Gastroesophageal sphincter (tissue), 4 donors: ENCODE measurements at regions not wholly inside any gene's neighbourhood (a gene's known extent, or its start where the extent isn't known, plus 50 kb on each side); places are given as distances from the start of the nearest gene placed in this dataset.

Source experiments
- ATAC-seq: fragments of 150-250 bp; one replicate; pipeline ENCODE4 v1.9.1; 2016; ENCODE audit warnings: mild to moderate bottlenecking, moderate library complexity
- H3K27ac ChIP-seq, 4 donors: fragments of 200-600 bp; sonication (generic) in 3 of 4; 1 replicate in 3 of 4; 2 replicates in 1 of 4; pipeline ENCODE4 v1.5.1; 2016 to 2019
- H3K27me3 ChIP-seq: fragments of 200-600 bp; sonication (generic); one replicate; pipeline ENCODE4 v1.5.1; 2019
- H3K36me3 ChIP-seq, 2 donors: fragments of 200-600 bp; sonication (generic); one replicate each; pipeline ENCODE4 v1.5.1; 2019; ENCODE audit warnings: control low read depth in 1 of 2
- H3K4me1 ChIP-seq, 3 donors: fragments of 200-600 bp; sonication (generic); 1 replicate in 2 of 3; 2 replicates in 1 of 3; pipeline ENCODE4 v1.5.1; 2016 to 2019; ENCODE audit warnings: control low read depth in 2 of 3
- H3K4me3 ChIP-seq, 2 donors: fragments of 200-600 bp; sonication (generic); one replicate each; pipeline ENCODE4 v1.5.1; 2019; ENCODE audit warnings: mild to moderate bottlenecking in 1 of 2, moderate library complexity in 1 of 2
- H3K9me3 ChIP-seq, 3 donors: fragments of 200-600 bp; sonication (generic); one replicate each; pipeline ENCODE4 v1.5.1; 2017 to 2019; ENCODE audit warnings: control low read depth in 2 of 3
- CTCF ChIP-seq, 4 experiments: fragments of 200-600 bp in 2 of 4; fragments of 450-650 bp in 2 of 4; sonication (generic) in 1 of 4; IDR thresholded peaks; one replicate each; pipeline ENCODE4 v1.5.1; 2017 to 2019; ENCODE audit warnings: antibody characterized with exemption in 4 of 4, mild to moderate bottlenecking in 2 of 4, moderate library complexity in 2 of 4
- EP300 ChIP-seq: sonication (generic); formaldehyde crosslinking; IDR thresholded peaks from one replicate; pipeline ENCODE4 v1.6.1; 2017; ENCODE audit warnings: antibody characterized with exemption, mild to moderate bottlenecking
- POLR2A ChIP-seq, 2 donors: fragments of 450-650 bp; IDR thresholded peaks; one replicate each; pipeline ENCODE4 v1.6.1; 2017; ENCODE audit warnings: antibody characterized with exemption in 2 of 2, mild to moderate bottlenecking in 2 of 2, moderate library complexity in 1 of 2
- POLR2AphosphoS5 ChIP-seq: sonication (generic); formaldehyde crosslinking; IDR thresholded peaks from one replicate; pipeline ENCODE4 v1.6.1; 2017; ENCODE audit warnings: antibody characterized with exemption
- WGBS, 2 donors: methylation state at CpG; one replicate each; pipeline ENCODE4 v1.1.5; 2018; ENCODE audit warnings: low coverage in 1 of 2; 5-methylcytosine and 5-hydroxymethylcytosine counted together

GRCh38 chr6:71395731-71396409 is 107.3 kb downstream of the OGFRL1 start:
- H3K27ac ChIP-seq: peak overlapping the region in 3 of 4 donors; percentile 39 to 70 (median 51)
- WGBS, 2 donors: 50 to 60% methylated on average over 3 of the region's 3 CpGs
- TF ChIP-seq EP300 (no peak), POLR2A (IDR thresholded peaks at IDR 0.05) (no peak), POLR2AphosphoS5 (no peak), CTCF (IDR thresholded peaks at IDR 0.05) (no peak)

GRCh38 chr6:71396410-71396801 is 107.8 kb downstream of the OGFRL1 start:
- Histone ChIP-seq H3K9me3 (no peaks in the 10 kb centered on the region), H3K4me1 (peaks cover 18 to 72% (median 24%) of the 10 kb centered on the region in 3 donors), H3K27me3 (no peaks in the 10 kb centered on the region), H3K27ac (peak overlapping the region in 3 of 4 donors; percentile 18 to 70 (median 39)), H3K4me3 (no peak overlapping the region), H3K36me3 (peaks cover 0 to 9% of the 10 kb centered on the region in 2 donors)
- no peak for ATAC-seq
- 75 to 84% methylated on average over 2 of the region's 2 CpGs for WGBS, 2 donors
- TF ChIP-seq POLR2A (IDR thresholded peaks at IDR 0.05) (no peak), CTCF (IDR thresholded peaks at IDR 0.05) (no peak), POLR2AphosphoS5 (no peak), EP300 (no peak)

More at GRCh38 chr6:71395731-71396409, 107.3 kb downstream of the OGFRL1 start:
- H3K4me3 ChIP-seq: no peak overlapping the region
- H3K27me3 ChIP-seq: no peaks in the 10 kb centered on the region
- ATAC-seq: no peak
- H3K9me3 ChIP-seq: no peaks in the 10 kb centered on the region
- H3K4me1 ChIP-seq: peaks cover 18 to 72% (median 24%) of the 10 kb centered on the region in 3 donors
- peaks cover 0 to 9% of the 10 kb centered on the region in 2 donors for H3K36me3 ChIP-seq

GRCh38 chr6:71399279-71399678 is 110.7 kb downstream of the OGFRL1 start:
- H3K4me3 ChIP-seq: no peak overlapping the region
- no peaks in the 10 kb centered on the region for H3K27me3 ChIP-seq
- 60 to 71% methylated on average over 2 of the region's 2 CpGs for WGBS, 2 donors
- no peak for TF ChIP-seq POLR2AphosphoS5
- TF ChIP-seq POLR2A (IDR thresholded peaks at IDR 0.05): no peak
- no peak for TF ChIP-seq CTCF (IDR thresholded peaks at IDR 0.05)
- no peak for TF ChIP-seq EP300
- H3K27ac ChIP-seq: no peak overlapping the region
- ATAC-seq: no peak
- H3K36me3 ChIP-seq: peaks cover 0 to 9% of the 10 kb centered on the region in 2 donors
- no peaks in the 10 kb centered on the region for H3K9me3 ChIP-seq
- peaks cover 6 to 77% (median 16%) of the 10 kb centered on the region in 3 donors for H3K4me1 ChIP-seq

- no peak for ATAC-seq
- Histone ChIP-seq H3K27me3 (no peaks in the 10 kb centered on the region), H3K4me3 (no peak overlapping the region), H3K4me1 (peaks cover 3 to 77% (median 10%) of the 10 kb centered on the region in 3 donors), H3K27ac (peak overlapping the region in 2 of 4 donors; percentile 6 to 24), H3K36me3 (peaks cover 0 to 9% of the 10 kb centered on the region in 2 donors), H3K9me3 (no peaks in the 10 kb centered on the region)
- TF ChIP-seq CTCF (IDR thresholded peaks at IDR 0.05): no peak
- TF ChIP-seq POLR2AphosphoS5: no peak
These were observed 112.2 kb downstream of the OGFRL1 start for GRCh38 chr6:71400852-71401251.

GRCh38 chr6:71402096-71402495 is 113.5 kb downstream of the OGFRL1 start:
- Histone ChIP-seq H3K4me3 (no peak overlapping the region), H3K9me3 (no peaks in the 10 kb centered on the region), H3K27me3 (no peaks in the 10 kb centered on the region), H3K27ac (peak overlapping the region in 1 of 4 donors; percentile 28), H3K4me1 (peaks cover 3 to 74% (median 4%) of the 10 kb centered on the region in 3 donors), H3K36me3 (peaks cover 0 to 14% of the 10 kb centered on the region in 2 donors)
- no peak for TF ChIP-seq EP300
- no peak for TF ChIP-seq CTCF (IDR thresholded peaks at IDR 0.05)
- TF ChIP-seq POLR2A (IDR thresholded peaks at IDR 0.05): no peak
- TF ChIP-seq POLR2AphosphoS5: no peak
- 86 to 91% methylated on average over 3 of the region's 3 CpGs for WGBS, 2 donors
- ATAC-seq: no peak
